Epithelial cell of prostate (primary cell): ENCODE measurements at regions not wholly inside any gene's neighbourhood (a gene's known extent, or its start where the extent isn't known, plus 50 kb on each side); places are given as distances from the start of the nearest gene placed in this dataset.

Source experiments
- DNase-seq: peaks from one replicate; pipeline ENCODE4 v3.0.0-alpha.2; 2011; ENCODE audit warnings: low read depth, low spot score
- H3K27ac ChIP-seq: fragments of 450-650 bp; 2 replicates; pipeline ENCODE4 v1.5.1; 2017; ENCODE audit warnings: mild to moderate bottlenecking

- DNase-seq: no peak
- no peak overlapping the region for H3K27ac ChIP-seq
Measured at GRCh38 chr15:38873158-38873557, 308.5 kb upstream of the RASGRP1 start.

GRCh38 chr15:38874464-38874863 lies 309.9 kb upstream of the RASGRP1 start:
- DNase-seq: no peak
- H3K27ac ChIP-seq: no peak overlapping the region

- DNase-seq: no peak
- H3K27ac ChIP-seq: no peak overlapping the region
Measured at GRCh38 chr15:38876211-38876610, 311.6 kb upstream of the RASGRP1 start.

GRCh38 chr15:38876621-38877020 lies 312.0 kb upstream of the RASGRP1 start:
- no peak overlapping the region for H3K27ac ChIP-seq
- no peak for DNase-seq

- H3K27ac ChIP-seq: no peak overlapping the region
- no peak for DNase-seq
Measured at GRCh38 chr15:38877471-38877870, 312.9 kb upstream of the RASGRP1 start.

GRCh38 chr15:38878026-38878425 lies 313.4 kb upstream of the RASGRP1 start:
- H3K27ac ChIP-seq: no peak overlapping the region
- no peak for DNase-seq

- no peak overlapping the region for H3K27ac ChIP-seq
Measured at GRCh38 chr15:38878926-38879325, 314.3 kb upstream of the RASGRP1 start.

GRCh38 chr15:38879909-38880471 lies 315.4 kb upstream of the RASGRP1 start:
- no peak for DNase-seq
- no peak overlapping the region for H3K27ac ChIP-seq

More at GRCh38 chr15:38878926-38879325, 314.3 kb upstream of the RASGRP1 start:
- DNase-seq: no peak

GRCh38 chr15:38882221-38882620 lies 317.6 kb upstream of the RASGRP1 start:
- DNase-seq: no peak
- no peak overlapping the region for H3K27ac ChIP-seq

- no peak for DNase-seq
- no peak overlapping the region for H3K27ac ChIP-seq
Measured at GRCh38 chr15:38883987-38884386, 319.4 kb upstream of the RASGRP1 start.

- no peak for DNase-seq
Measured at GRCh38 chr15:38885001-38885400, 320.4 kb upstream of the RASGRP1 start.

GRCh38 chr15:38885471-38885952 lies 320.9 kb upstream of the RASGRP1 start:
- no peak for DNase-seq
- H3K27ac ChIP-seq: no peak overlapping the region

More at GRCh38 chr15:38885001-38885400, 320.4 kb upstream of the RASGRP1 start:
- no peak overlapping the region for H3K27ac ChIP-seq

GRCh38 chr15:38886315-38887163 lies 321.9 kb upstream of the RASGRP1 start:
- H3K27ac ChIP-seq: no peak overlapping the region
- DNase-seq: no peak

GRCh38 chr15:38888701-38889221 lies 324.1 kb upstream of the RASGRP1 start:
- peak overlapping the region; percentile 10 for H3K27ac ChIP-seq
- no peak for DNase-seq

GRCh38 chr15:38890194-38890593 lies 325.6 kb upstream of the RASGRP1 start:
- DNase-seq: no peak

GRCh38 chr15:38893925-38894242 lies 329.3 kb upstream of the RASGRP1 start:
- DNase-seq: no peak
- H3K27ac ChIP-seq: no peak overlapping the region

More at GRCh38 chr15:38890194-38890593, 325.6 kb upstream of the RASGRP1 start:
- H3K27ac ChIP-seq: no peak overlapping the region

- peak overlapping the region; percentile 7 for H3K27ac ChIP-seq
- no peak for DNase-seq
Measured at GRCh38 chr15:38894243-38894948, 329.8 kb upstream of the RASGRP1 start.

- no peak for DNase-seq
Measured at GRCh38 chr15:38895326-38896255, 331.0 kb upstream of the RASGRP1 start.

GRCh38 chr15:38896647-38897046 lies 332.0 kb upstream of the RASGRP1 start:
- H3K27ac ChIP-seq: no peak overlapping the region
- DNase-seq: no peak

More at GRCh38 chr15:38895326-38896255, 331.0 kb upstream of the RASGRP1 start:
- H3K27ac ChIP-seq: peak overlapping the region; percentile 7

GRCh38 chr15:38897551-38897950 lies 332.9 kb upstream of the RASGRP1 start:
- DNase-seq: no peak
- no peak overlapping the region for H3K27ac ChIP-seq
